K562 (cell line): ENCODE measurements at regions not wholly inside any gene's neighbourhood (a gene's known extent, or its start where the extent isn't known, plus 50 kb on each side); places are given as distances from the start of the nearest gene placed in this dataset.

ENCODE experiments used
- ATAC-seq: fragments of 200-7000 bp; cut with Tn5 transposase; 3 replicates; pipeline ENCODE4 v1.9.1; 2020; ENCODE audit warnings: moderate library complexity
- BruUV-seq: library from RNA; stranded (reverse); fragments of 400-500 nt; replicated peaks from 2 replicates; lab custom pipeline; 2021; lab: Mats Ljungman, UMichigan
- CTCF ChIA-PET: fragments of 300-600 bp; formaldehyde crosslinking; extraction: SDS; loops from one replicate; lab custom pipeline; 2021; ENCODE audit warnings: low intra/inter-chr PET ratio; lab: Yijun Ruan, JAX
- POLR2A ChIA-PET: fragments of 300-600, 350-650 bp; sonication (Branson Sonifier 250); formaldehyde crosslinking; extraction: SDS; loops from one replicate; lab custom pipeline; 2021; ENCODE audit warnings: antibody characterized with exemption, inconsistent platforms; lab: Yijun Ruan, JAX
- DNase-seq, 4 experiments: peaks; one replicate each; pipeline versions ENCODE4 v3.0.0 to v3.0.0-alpha.2; 2011 to 2018; ENCODE audit warnings: low spot score in 3 of 4, mixed read lengths in 3 of 4; ENCODE audit errors: extremely low read depth in 1 of 4
- FAIRE-seq: peaks from 2 replicates; lab custom pipeline; 2011; peaks lifted over from hg19 to GRCh38; lab: Jason Lieb, UNC
- H2AFZ ChIP-seq: 2 replicates; pipeline ENCODE4 v1.6.0; 2011; ENCODE audit warnings: low read depth, low read length, control low read depth, inconsistent platforms
- H3K27ac ChIP-seq: fragments of 200-600 bp; 3 replicates; pipeline ENCODE4 v1.8.0; 2011; ENCODE audit warnings: low read depth, mild to moderate bottlenecking, control low read depth, inconsistent platforms, low read length, moderate library complexity, mixed read lengths; ENCODE audit errors: extremely low read depth
- H3K27me3 ChIP-seq, 2 experiments: fragments of 300-600 bp in 1 of 2; 2 replicates in 1 of 2; 3 replicates in 1 of 2; pipeline versions ENCODE4 v1.6.0 to v1.8.0; 2011; ENCODE audit warnings: inconsistent platforms in 2 of 2, low read length in 2 of 2, mild to moderate bottlenecking in 1 of 2, mixed read lengths in 1 of 2, moderate library complexity in 1 of 2; ENCODE audit not compliant: control insufficient read depth in 2 of 2, insufficient read depth in 2 of 2
- H3K36me3 ChIP-seq: fragments of 300-600 bp; 3 replicates; pipeline ENCODE4 v1.8.0; 2011; ENCODE audit warnings: mild to moderate bottlenecking, low read length, inconsistent platforms; ENCODE audit not compliant: control insufficient read depth, insufficient read depth
- H3K4me1 ChIP-seq, 2 experiments: fragments of 200-600 bp in 1 of 2; replicated peaks in 1 of 2; 2 replicates in 1 of 2; 3 replicates in 1 of 2; pipeline versions ENCODE4 v1.5.1 to v1.8.0; 2011; ENCODE audit warnings: inconsistent platforms in 2 of 2, low read length in 2 of 2, mild to moderate bottlenecking in 1 of 2, mixed read lengths in 1 of 2, moderate library complexity in 1 of 2; ENCODE audit not compliant: control insufficient read depth in 2 of 2, insufficient read depth in 2 of 2
- H3K4me2 ChIP-seq: 2 replicates; pipeline ENCODE4 v1.6.1; 2011; ENCODE audit warnings: low read length, control low read depth, inconsistent platforms, mixed read lengths; ENCODE audit not compliant: insufficient read depth
- H3K4me3 ChIP-seq: fragments of 200-600 bp; sonication (generic), shearing (Covaris generic); 2 replicates; pipeline ENCODE4 v1.5.1; 2016; ENCODE audit warnings: control low read depth, inconsistent platforms
- H3K79me2 ChIP-seq: fragments of 200-600 bp; 3 replicates; pipeline ENCODE4 v1.8.0; 2011; ENCODE audit warnings: low read length, inconsistent platforms; ENCODE audit not compliant: control insufficient read depth, insufficient read depth
- H3K9ac ChIP-seq, 2 experiments: 2 replicates each; pipeline versions ENCODE4 v1.6.0 to v1.6.1; 2011; ENCODE audit warnings: low read depth in 2 of 2, low read length in 2 of 2, control low read depth in 1 of 2, inconsistent platforms in 1 of 2, mild to moderate bottlenecking in 1 of 2, mixed read lengths in 1 of 2; ENCODE audit not compliant: insufficient read depth in 1 of 2
- H3K9me1 ChIP-seq: one replicate; pipeline ENCODE4 v1.6.0; 2011; ENCODE audit warnings: inconsistent platforms, mild to moderate bottlenecking, low read length, moderate library complexity; ENCODE audit not compliant: control insufficient read depth, insufficient read depth
- H3K9me3 ChIP-seq: replicated peaks from 2 replicates; pipeline ENCODE4 v1.5.1; 2011; ENCODE audit warnings: low read depth, low read length, inconsistent platforms; ENCODE audit not compliant: control insufficient read depth, insufficient read depth
- H4K20me1 ChIP-seq: replicated peaks from 2 replicates; pipeline ENCODE4 v1.6.1; 2011; ENCODE audit warnings: low read length, inconsistent platforms, mixed read lengths; ENCODE audit not compliant: control insufficient read depth, insufficient read depth
- E2F8 ChIP-seq: fragments of 450-650 bp; IDR thresholded peaks from 2 replicates; pipeline ENCODE4 v1.7.1; 2018; ENCODE audit warnings: mild to moderate bottlenecking, low read depth; ENCODE audit not compliant: partially characterized antibody
- KLF1 ChIP-seq: fragments of 450-650 bp; IDR thresholded peaks from 2 replicates; pipeline ENCODE4 v1.6.1; 2016; ENCODE audit warnings: missing genetic modification characterization, missing compliant biosample characterization
- RAD51 ChIP-seq: fragments of 450-650 bp; IDR thresholded peaks from 2 replicates; pipeline ENCODE4 v1.7.1; 2016; ENCODE audit warnings: low read depth, mild to moderate bottlenecking, borderline replicate concordance
- RCOR1 ChIP-seq, 2 experiments: IDR thresholded peaks; 2 replicates each; pipeline ENCODE4 v1.6.1; 2012; ENCODE audit warnings: low read depth in 2 of 2, low read length in 2 of 2, borderline replicate concordance in 1 of 2, improper control_type of control experiment in 1 of 2
- ZBTB1 ChIP-seq: sonication (generic); formaldehyde crosslinking; IDR thresholded peaks from 2 replicates; pipeline ENCODE4 v1.8.1; 2023; ENCODE audit warnings: missing genetic modification reagents, low read depth, mild to moderate bottlenecking, borderline replicate concordance
- ZNF24 ChIP-seq: fragments of 450-650 bp; IDR thresholded peaks from 2 replicates; pipeline ENCODE4 v1.6.1; 2016
- ZNF592 ChIP-seq: fragments of 450-650 bp; IDR thresholded peaks from 2 replicates; pipeline ENCODE4 v1.6.1; 2017; ENCODE audit warnings: antibody characterized with exemption, mild to moderate bottlenecking
- WGBS: fragments of 100-300 bp; shearing (Covaris generic); methylation state at CpG from one replicate; pipeline ENCODE4 v1.1.6; 2016; ENCODE audit warnings: low coverage, mixed read lengths; ENCODE audit not compliant: insufficient coverage; ENCODE audit errors: missing lambda C conversion rate; 5-methylcytosine and 5-hydroxymethylcytosine counted together
- in situ Hi-C: fragments of 300-500 bp; cut with MboI; formaldehyde crosslinking; loops from 4 replicates; pipeline ENCODE4 v1.15.0; 2018; ENCODE audit warnings: inconsistent platforms, mixed read lengths
- intact Hi-C: fragments of 100-400 bp; cut with micrococcal nuclease; formaldehyde crosslinking; loops from 2 replicates; pipeline ENCODE4 v1.14.2; 2022

- Histone ChIP-seq H3K9ac (no peak overlapping the region), H3K4me2 (no peak overlapping the region), H3K36me3 (no peaks in the 10 kb centered on the region), H4K20me1 (no peaks in the 10 kb centered on the region), H3K4me3 (no peak overlapping the region), H3K27ac (no peak overlapping the region), H3K27me3 (no peaks in the 10 kb centered on the region; a peak in 1 of 5 replicates), H3K79me2 (no peaks in the 10 kb centered on the region), H2AFZ (no peak overlapping the region), H3K4me1 (no peaks in the 10 kb centered on the region), H3K9me1 (no peaks in the 10 kb centered on the region), H3K9me3 (no peaks in the 10 kb centered on the region)
- intact Hi-C loops (no loop called here), in situ Hi-C loops (no loop called here)
- no TSS peak for BruUV-seq
- no peak for ATAC-seq
- 0% methylated on average over 1 of the region's 2 CpGs for WGBS
- no peak for DNase-seq
- CTCF ChIA-PET: no interaction called here
- POLR2A ChIA-PET: no interaction called here
- no peak for FAIRE-seq
- TF ChIP-seq RCOR1 (IDR thresholded peaks at IDR 0.05; ENCODE audit: borderline replicate concordance in 1 of 2, low read depth in 2 of 2, low read length in 2 of 2): no peak
- TF ChIP-seq KLF1 (tag): no peak
- TF ChIP-seq ZNF24: no peak
- TF ChIP-seq RAD51: no peak
- no peak for TF ChIP-seq ZNF592
- no peak for TF ChIP-seq E2F8
- no peak for TF ChIP-seq ZBTB1
These were observed 140.1 kb downstream of the SS18 start for GRCh38 chr18:25950321-25950720.
